ENCODE measurements at regions not wholly inside any gene's neighbourhood (a gene's known extent, or its start where the extent isn't known, plus 50 kb on each side); places are given as distances from the start of the nearest gene placed in this dataset.

GRCh38 chr13:76418404-76418803 is 467.8 kb downstream of the KCTD12 start:
- no peak for TF ChIP-seq CTCF (IDR thresholded peaks at IDR 0.05)
- Mint-ChIP-seq H3K36me3 (ENCODE audit: unreplicated experiment) (no peaks in the 10 kb centered on the region), H3K27me3 (ENCODE audit: unreplicated experiment) (peaks cover 20% of the 10 kb centered on the region), H3K27ac (ENCODE audit: unreplicated experiment) (no peak overlapping the region), H3K9me3 (ENCODE audit: unreplicated experiment) (no peaks in the 10 kb centered on the region), H3K4me1 (ENCODE audit: unreplicated experiment) (no peaks in the 10 kb centered on the region), H3K4me3 (ENCODE audit: unreplicated experiment) (no peak overlapping the region)
- DNase-seq (ENCODE audit: extremely low spot score, unreplicated experiment), result no peak

GRCh38 chr13:76414320-76414719 is 471.9 kb downstream of the KCTD12 start:
- H3K9me3 Mint-ChIP-seq (ENCODE audit: unreplicated experiment), result no peaks in the 10 kb centered on the region
- no peak for TF ChIP-seq CTCF (IDR thresholded peaks at IDR 0.05)
- no peaks in the 10 kb centered on the region for H3K36me3 Mint-ChIP-seq (ENCODE audit: unreplicated experiment)
- H3K27ac Mint-ChIP-seq (ENCODE audit: unreplicated experiment), result no peak overlapping the region
- peaks cover 32% of the 10 kb centered on the region for H3K27me3 Mint-ChIP-seq (ENCODE audit: unreplicated experiment)
- H3K4me1 Mint-ChIP-seq (ENCODE audit: unreplicated experiment), result no peaks in the 10 kb centered on the region
- DNase-seq (ENCODE audit: extremely low spot score, unreplicated experiment), result no peak
- no peak overlapping the region for H3K4me3 Mint-ChIP-seq (ENCODE audit: unreplicated experiment)

- DNase-seq (ENCODE audit: extremely low spot score, unreplicated experiment), result no peak
- H3K4me1 Mint-ChIP-seq (ENCODE audit: unreplicated experiment), result no peaks in the 10 kb centered on the region
- no peaks in the 10 kb centered on the region for H3K9me3 Mint-ChIP-seq (ENCODE audit: unreplicated experiment)
- no peaks in the 10 kb centered on the region for H3K36me3 Mint-ChIP-seq (ENCODE audit: unreplicated experiment)
- no peak overlapping the region for H3K4me3 Mint-ChIP-seq (ENCODE audit: unreplicated experiment)
- TF ChIP-seq CTCF (IDR thresholded peaks at IDR 0.05), result no peak
- H3K27ac Mint-ChIP-seq (ENCODE audit: unreplicated experiment), result no peak overlapping the region
- peaks cover 39% of the 10 kb centered on the region for H3K27me3 Mint-ChIP-seq (ENCODE audit: unreplicated experiment)
Measured at GRCh38 chr13:76406243-76406642, 480.0 kb downstream of the KCTD12 start.

GRCh38 chr13:76398425-76398824 is 487.8 kb downstream of the KCTD12 start:
- H3K9me3 Mint-ChIP-seq (ENCODE audit: unreplicated experiment), result no peaks in the 10 kb centered on the region
- no peak overlapping the region for H3K4me3 Mint-ChIP-seq (ENCODE audit: unreplicated experiment)
- H3K27me3 Mint-ChIP-seq (ENCODE audit: unreplicated experiment), result peaks cover 34% of the 10 kb centered on the region
- no peaks in the 10 kb centered on the region for H3K4me1 Mint-ChIP-seq (ENCODE audit: unreplicated experiment)
- no peak for TF ChIP-seq CTCF (IDR thresholded peaks at IDR 0.05)
- no peak overlapping the region for H3K27ac Mint-ChIP-seq (ENCODE audit: unreplicated experiment)
- H3K36me3 Mint-ChIP-seq (ENCODE audit: unreplicated experiment), result no peaks in the 10 kb centered on the region
- DNase-seq (ENCODE audit: extremely low spot score, unreplicated experiment), result no peak

GRCh38 chr13:76397413-76397812 is 488.8 kb downstream of the KCTD12 start:
- Mint-ChIP-seq H3K36me3 (ENCODE audit: unreplicated experiment) (no peaks in the 10 kb centered on the region), H3K27me3 (ENCODE audit: unreplicated experiment) (peaks cover 30% of the 10 kb centered on the region), H3K27ac (ENCODE audit: unreplicated experiment) (no peak overlapping the region), H3K4me1 (ENCODE audit: unreplicated experiment) (no peaks in the 10 kb centered on the region), H3K4me3 (ENCODE audit: unreplicated experiment) (no peak overlapping the region), H3K9me3 (ENCODE audit: unreplicated experiment) (no peaks in the 10 kb centered on the region)
- TF ChIP-seq CTCF (IDR thresholded peaks at IDR 0.05), result no peak
- no peak for DNase-seq (ENCODE audit: extremely low spot score, unreplicated experiment)
